H1 (cell line): ENCODE measurements at regions not wholly inside any gene's neighbourhood (a gene's known extent, or its start where the extent isn't known, plus 50 kb on each side); places are given as distances from the start of the nearest gene placed in this dataset.

ENCODE experiments used
- CTCF ChIA-PET: fragments of 300-600 bp; sonication (Branson Sonifier 250); formaldehyde crosslinking; loops from one replicate; lab custom pipeline; 2021; ENCODE audit not compliant: partially characterized antibody; lab: Charles Lee
- POLR2A ChIA-PET: fragments of 300-600 bp; sonication (Branson Sonifier 250); formaldehyde crosslinking; loops from one replicate; lab custom pipeline; 2021; ENCODE audit warnings: inconsistent platforms; ENCODE audit not compliant: partially characterized antibody; lab: Charles Lee
- DNase-seq, 2 experiments: peaks; one replicate each; pipeline versions ENCODE4 v3.0.0 to v3.0.0-alpha.2; 2010 to 2022; ENCODE audit warnings: low spot score in 2 of 2, low read depth in 1 of 2, mixed read lengths in 1 of 2
- FAIRE-seq: peaks from 2 replicates; lab custom pipeline; 2011; peaks lifted over from hg19 to GRCh38; lab: Jason Lieb, UNC
- H2AFZ ChIP-seq: 2 replicates; pipeline ENCODE4 v1.8.1; 2012; ENCODE audit warnings: low read length, inconsistent platforms
- H2AK5ac ChIP-seq: 2 replicates; pipeline ENCODE4 v1.6.1; 2013; ENCODE audit warnings: low read depth, low read length
- H2BK120ac ChIP-seq: replicated peaks from 2 replicates; pipeline ENCODE3; 2013; ENCODE audit warnings: low read depth, low read length, inconsistent platforms
- H2BK12ac ChIP-seq: 2 replicates; pipeline ENCODE4 v1.6.1; 2013; ENCODE audit warnings: low read depth, low read length
- H2BK15ac ChIP-seq: 2 replicates; pipeline ENCODE4 v1.6.1; 2013; ENCODE audit warnings: low read length
- H2BK20ac ChIP-seq: 2 replicates; pipeline ENCODE4 v1.6.1; 2013; ENCODE audit warnings: low read length
- H2BK5ac ChIP-seq: 2 replicates; pipeline ENCODE4 v1.6.1; 2013; ENCODE audit warnings: low read depth, low read length
- H3K14ac ChIP-seq: 2 replicates; pipeline ENCODE4 v1.6.1; 2013; ENCODE audit warnings: inconsistent platforms; ENCODE audit not compliant: insufficient read length
- H3K18ac ChIP-seq: 2 replicates; pipeline ENCODE4 v1.6.1; 2013; ENCODE audit warnings: low read length; ENCODE audit errors: extremely low read depth
- H3K23ac ChIP-seq: 2 replicates; pipeline ENCODE4 v1.6.1; 2013; ENCODE audit warnings: inconsistent platforms; ENCODE audit not compliant: insufficient read length
- H3K23me2 ChIP-seq: 2 replicates; pipeline ENCODE4 v1.6.1; 2013; ENCODE audit warnings: low read depth, low read length
- H3K27ac ChIP-seq: 2 replicates; pipeline ENCODE4 v1.6.1; 2011; ENCODE audit warnings: low read depth, low read length, inconsistent platforms
- H3K27me3 ChIP-seq, 4 experiments: replicated peaks in 1 of 4; 1 replicate in 1 of 4; 2 replicates in 3 of 4; pipeline versions ENCODE4 v1.6.1 to v1.8.1; 2011 to 2013; ENCODE audit warnings: low read length in 3 of 4, mild to moderate bottlenecking in 3 of 4, inconsistent platforms in 2 of 4, mixed read lengths in 2 of 4, moderate library complexity in 1 of 4; ENCODE audit not compliant: control insufficient read depth in 3 of 4, insufficient read depth in 3 of 4; ENCODE audit errors: extremely low read depth in 1 of 4
- H3K36me3 ChIP-seq, 4 experiments: 2 replicates each; pipeline versions ENCODE4 v1.6.1 to v1.8.1; 2011 to 2013; ENCODE audit warnings: mild to moderate bottlenecking in 4 of 4, low read length in 3 of 4, moderate library complexity in 2 of 4, control low read depth in 1 of 4, inconsistent platforms in 1 of 4; ENCODE audit not compliant: insufficient read depth in 4 of 4, control insufficient read depth in 2 of 4
- H3K4ac ChIP-seq: replicated peaks from 2 replicates; pipeline ENCODE3; 2013; ENCODE audit warnings: low read length, low read depth, mixed read lengths, inconsistent platforms; ENCODE audit not compliant: insufficient read length
- H3K4me1 ChIP-seq, 4 experiments: replicated peaks in 1 of 4; 1 replicate in 1 of 4; 2 replicates in 3 of 4; pipeline versions ENCODE4 v1.6.1 to v1.8.1; 2011 to 2013; ENCODE audit warnings: low read length in 3 of 4, inconsistent platforms in 2 of 4, mixed read lengths in 1 of 4; ENCODE audit not compliant: insufficient read depth in 4 of 4, control insufficient read depth in 3 of 4
- H3K4me2 ChIP-seq, 2 experiments: 2 replicates each; pipeline versions ENCODE4 v1.6.1 to v1.8.1; 2011 to 2013; ENCODE audit warnings: low read depth in 2 of 2, low read length in 2 of 2, control low read depth in 1 of 2, inconsistent platforms in 1 of 2, mild to moderate bottlenecking in 1 of 2; ENCODE audit not compliant: insufficient read depth in 1 of 2
- H3K4me3 ChIP-seq, 4 experiments: fragments of 200-600, 300-600 bp in 1 of 4; sonication (generic), shearing (Covaris generic), sonication (Bioruptor Twin) in 1 of 4; 2 replicates each; pipeline versions ENCODE4 v1.5.1 to v1.8.1; 2011 to 2016; ENCODE audit warnings: low read length in 4 of 4, low read depth in 3 of 4, control low read depth in 2 of 4, inconsistent platforms in 2 of 4, mild to moderate bottlenecking in 2 of 4, mixed read lengths in 1 of 4, moderate library complexity in 1 of 4; ENCODE audit not compliant: insufficient read depth in 2 of 4; ENCODE audit errors: extremely low read depth in 1 of 4
- H3K56ac ChIP-seq: replicated peaks from 2 replicates; pipeline ENCODE3; 2013; ENCODE audit warnings: low read depth, mild to moderate bottlenecking, mixed read lengths, low read length, inconsistent platforms; ENCODE audit not compliant: insufficient read length
- H3K79me1 ChIP-seq: 2 replicates; pipeline ENCODE4 v1.6.1; 2013; ENCODE audit warnings: low read depth, low read length, control low read depth
- H3K79me2 ChIP-seq, 2 experiments: 2 replicates each; pipeline versions ENCODE4 v1.6.1 to v1.8.1; 2012 to 2013; ENCODE audit warnings: low read length in 2 of 2, mild to moderate bottlenecking in 2 of 2, inconsistent platforms in 1 of 2; ENCODE audit not compliant: insufficient read depth in 2 of 2, control insufficient read depth in 1 of 2
- H3K9ac ChIP-seq, 4 experiments: replicated peaks in 1 of 4; 1 replicate in 1 of 4; 2 replicates in 3 of 4; pipeline versions ENCODE4 v1.6.1 to v1.8.1; 2011 to 2013; ENCODE audit warnings: low read depth in 3 of 4, low read length in 3 of 4, control low read depth in 2 of 4, mild to moderate bottlenecking in 2 of 4, moderate library complexity in 2 of 4, inconsistent platforms in 1 of 4; ENCODE audit errors: extremely low read depth in 1 of 4
- H3K9me3 ChIP-seq, 2 experiments: 2 replicates each; pipeline versions ENCODE4 v1.6.1 to v1.8.1; 2012 to 2013; ENCODE audit warnings: mild to moderate bottlenecking in 2 of 2, moderate library complexity in 2 of 2, control low read depth in 1 of 2, inconsistent platforms in 1 of 2, low read depth in 1 of 2, low read length in 1 of 2, mixed read lengths in 1 of 2; ENCODE audit not compliant: insufficient read depth in 2 of 2
- H4K20me1 ChIP-seq, 2 experiments: replicated peaks in 1 of 2; 2 replicates each; pipeline versions ENCODE3 to v1.8.1; 2011 to 2013; ENCODE audit warnings: inconsistent platforms in 2 of 2, low read length in 2 of 2, mild to moderate bottlenecking in 1 of 2; ENCODE audit not compliant: insufficient read depth in 2 of 2, control insufficient read depth in 1 of 2
- H4K5ac ChIP-seq: 2 replicates; pipeline ENCODE4 v1.6.1; 2013; ENCODE audit warnings: low read length, low read depth, mixed read lengths, inconsistent platforms; ENCODE audit not compliant: insufficient read length
- H4K8ac ChIP-seq: 2 replicates; pipeline ENCODE4 v1.8.0; 2013; ENCODE audit warnings: mild to moderate bottlenecking, moderate library complexity, low read length, inconsistent platforms; ENCODE audit not compliant: insufficient read depth; ENCODE audit errors: extremely low read depth
- H4K91ac ChIP-seq: replicated peaks from 2 replicates; pipeline ENCODE3; 2013; ENCODE audit warnings: low read length, mixed read lengths, inconsistent platforms; ENCODE audit not compliant: insufficient read length
- BACH1 ChIP-seq: IDR thresholded peaks from 2 replicates; pipeline ENCODE4 v1.6.1; 2012; ENCODE audit warnings: low read length, improper control_type of control experiment
- FOSL1 ChIP-seq: IDR thresholded peaks from 2 replicates; pipeline ENCODE4 v1.6.1; 2011; ENCODE audit warnings: mild to moderate bottlenecking, low read depth, low read length, moderate library complexity; ENCODE audit not compliant: insufficient read depth
- RAD21 ChIP-seq, 2 experiments: IDR thresholded peaks in 1 of 2; conservative IDR thresholded peaks in 1 of 2; 2 replicates each; pipeline ENCODE4 v1.6.1; 2011; ENCODE audit warnings: low read depth in 2 of 2, low read length in 2 of 2, improper control_type of control experiment in 1 of 2, inconsistent platforms in 1 of 2, mild to moderate bottlenecking in 1 of 2, moderate library complexity in 1 of 2
- TBP ChIP-seq: IDR thresholded peaks from 2 replicates; pipeline ENCODE4 v1.6.1; 2011; ENCODE audit warnings: low read depth, low read length, improper control_type of control experiment
- TCF12 ChIP-seq: IDR thresholded peaks from 2 replicates; pipeline ENCODE4 v1.6.1; 2011; ENCODE audit warnings: low read depth, mild to moderate bottlenecking, low read length
- YY1 ChIP-seq: IDR thresholded peaks from 2 replicates; pipeline ENCODE4 v1.6.1; 2011; ENCODE audit warnings: low read depth, mild to moderate bottlenecking, low read length
- WGBS, 2 experiments: shearing (Covaris generic) in 1 of 2; methylation state at CpG; one replicate each; pipeline versions ENCODE4 v1.1.6 to v1.1.7; 2013 to 2015; ENCODE audit warnings: low lambda C conversion rate in 2 of 2, mixed read lengths in 2 of 2, inconsistent platforms in 1 of 2, low coverage in 1 of 2, missing lambda C conversion rate in 1 of 2; ENCODE audit not compliant: insufficient replicate concordance in 2 of 2, insufficient coverage in 1 of 2, insufficient read length in 1 of 2; ENCODE audit errors: extremely low coverage in 1 of 2, missing lambda C conversion rate in 1 of 2; 5-methylcytosine and 5-hydroxymethylcytosine counted together
- TF ChIP-seq, protein P1 (sequence below): IDR thresholded peaks from 2 replicates; pipeline ENCODE4 v1.6.1; 2012; ENCODE audit warnings: inconsistent platforms

DNA sequence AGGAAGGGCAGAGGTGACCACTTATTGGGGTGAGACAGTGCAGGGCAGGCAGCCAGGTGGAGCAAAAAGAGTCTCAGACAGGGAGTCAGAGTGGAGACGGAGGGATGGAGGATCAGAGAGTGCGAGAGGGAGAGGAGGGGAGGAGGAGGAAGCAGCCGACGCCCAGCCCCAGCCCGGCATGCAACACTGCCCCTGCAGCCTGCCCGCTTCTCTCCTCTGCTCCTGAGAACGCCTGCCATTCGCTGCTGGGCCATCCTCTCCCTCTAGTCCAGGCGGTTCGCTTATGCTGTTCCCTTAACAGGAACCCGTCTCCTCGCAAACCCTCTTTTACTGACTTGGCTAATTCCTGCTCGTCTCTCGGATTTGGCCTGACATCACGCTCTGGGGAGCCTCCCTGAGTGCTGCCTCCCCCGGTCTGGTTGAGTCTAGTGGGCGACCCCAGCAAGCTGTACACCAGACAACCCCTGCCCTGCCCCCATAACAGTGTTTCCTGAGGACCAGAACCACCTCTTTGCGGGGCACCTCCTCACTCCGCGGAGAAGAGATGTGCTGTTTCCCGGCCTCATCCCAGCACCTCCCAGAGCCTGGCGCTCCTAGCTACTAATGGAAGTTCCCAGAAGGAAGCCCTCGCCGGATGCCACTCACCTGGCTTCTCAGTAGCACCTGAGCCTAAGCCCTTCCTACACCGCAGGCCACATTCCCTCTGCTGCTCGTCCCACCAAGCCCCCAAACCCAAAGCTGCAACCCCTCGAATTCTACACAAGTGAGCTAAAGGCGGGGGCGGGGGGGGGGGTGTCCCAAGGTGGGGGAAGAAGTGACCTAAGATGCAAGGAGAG, 61.2 kb upstream of the CCL1 start:
- Histone ChIP-seq H3K36me3 (no peaks in the 10 kb centered on the region; a peak in 1 of 8 replicates), H3K9me3 (no peaks in the 10 kb centered on the region), H2AK5ac (no peak overlapping the region), H3K79me1 (no peaks in the 10 kb centered on the region), H3K23ac (no peak overlapping the region), H2BK5ac (peak overlapping the region; percentile 90; the same call in 1 of the 2 replicates), H3K14ac (no peak overlapping the region), H2AFZ (peak overlapping the region; percentile 28; the same call in 1 of the 2 replicates), H3K56ac (peak overlapping the region; percentile 20), H2BK120ac (no peak overlapping the region), H3K27ac (no peak overlapping the region), H3K23me2 (peaks cover 12% of the 10 kb centered on the region), H3K79me2 (no peaks in the 10 kb centered on the region), H3K4me1 (peaks cover 0 to 11% (median 4%) of the 10 kb centered on the region in 4 experiments; a peak in 4 of 7 replicates), H4K5ac (peak overlapping the region; percentile 41), H4K8ac (no peak overlapping the region; the same call in 1 of the 2 replicates), H2BK20ac (peak overlapping the region; percentile 90; the same call in 1 of the 2 replicates), H3K18ac (peak overlapping the region; percentile 95), H3K4me3 (peak overlapping the region; percentile 39 to 65 (median 50); a peak in 7 of 8 replicates), H2BK12ac (peak overlapping the region; percentile 96; the same call in 1 of the 2 replicates), H4K20me1 (no peaks in the 10 kb centered on the region), H3K9ac (peak overlapping the region in 1 of 4 experiments; percentile 39; a peak in 1 of 7 replicates), H4K91ac (peak overlapping the region; percentile 18), H3K4ac (no peak overlapping the region), H2BK15ac (peak overlapping the region; percentile 81; the same call in 1 of the 2 replicates), H3K4me2 (peak overlapping the region; percentile 80 to 88), H3K27me3 (no peaks in the 10 kb centered on the region; a peak in 1 of 7 replicates)
- DNase-seq (peak in 1 of 2 experiments; percentile 75), FAIRE-seq (no peak)
- ChIA-PET POLR2A (interaction anchor here (1.1 kb wide), 1 partner anchor 10 kb away, joined by 4 read pairs; no protein-coding TSS in a partner anchor), CTCF (interaction anchor here (0.6 to 4.3 kb wide), 10 partner anchors 9 to 1765 kb away, joined by 3 to 47 read pairs (median 4); no protein-coding TSS in a partner anchor)
- WGBS, 2 experiments = 9% methylated on average over 25 of the region's 29 CpGs; no CpG with 5 or more reads in 1 of the 2 experiments
- TF ChIP-seq YY1 = no peak
- TF ChIP-seq, protein P1, sequence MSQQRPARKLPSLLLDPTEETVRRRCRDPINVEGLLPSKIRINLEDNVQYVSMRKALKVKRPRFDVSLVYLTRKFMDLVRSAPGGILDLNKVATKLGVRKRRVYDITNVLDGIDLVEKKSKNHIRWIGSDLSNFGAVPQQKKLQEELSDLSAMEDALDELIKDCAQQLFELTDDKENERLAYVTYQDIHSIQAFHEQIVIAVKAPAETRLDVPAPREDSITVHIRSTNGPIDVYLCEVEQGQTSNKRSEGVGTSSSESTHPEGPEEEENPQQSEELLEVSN = no peak
- TF ChIP-seq FOSL1 = no peak
- no peak for TF ChIP-seq TCF12
- no peak for TF ChIP-seq TBP
- no peak for TF ChIP-seq BACH1
- no peak for TF ChIP-seq RAD21 (IDR thresholded peaks at IDR 0.05 in 1 of 2, conservative IDR thresholded peaks at IDR 0.05 in 1 of 2; ENCODE audit: low read depth in 2 of 2, low read length in 2 of 2)
